Activated CD4-positive, alpha-beta T cell treated with anti-CD3 and anti-CD28 coated beads, Interleukin-2, amount 50 U/mL, for 48 hours (primary cell): ENCODE measurements at regions not wholly inside any gene's neighbourhood (a gene's known extent, or its start where the extent isn't known, plus 50 kb on each side); places are given as distances from the start of the nearest gene placed in this dataset.
"Not testable (repeated sequence)": the region's sequence is repeated elsewhere in the genome, so short reads cannot be mapped to it uniquely, and the experiment has no call there.

Source experiments
- DNase-seq, 2 experiments: peaks; one replicate each; pipeline ENCODE4 v3.0.0-alpha.2; 2020

DNA sequence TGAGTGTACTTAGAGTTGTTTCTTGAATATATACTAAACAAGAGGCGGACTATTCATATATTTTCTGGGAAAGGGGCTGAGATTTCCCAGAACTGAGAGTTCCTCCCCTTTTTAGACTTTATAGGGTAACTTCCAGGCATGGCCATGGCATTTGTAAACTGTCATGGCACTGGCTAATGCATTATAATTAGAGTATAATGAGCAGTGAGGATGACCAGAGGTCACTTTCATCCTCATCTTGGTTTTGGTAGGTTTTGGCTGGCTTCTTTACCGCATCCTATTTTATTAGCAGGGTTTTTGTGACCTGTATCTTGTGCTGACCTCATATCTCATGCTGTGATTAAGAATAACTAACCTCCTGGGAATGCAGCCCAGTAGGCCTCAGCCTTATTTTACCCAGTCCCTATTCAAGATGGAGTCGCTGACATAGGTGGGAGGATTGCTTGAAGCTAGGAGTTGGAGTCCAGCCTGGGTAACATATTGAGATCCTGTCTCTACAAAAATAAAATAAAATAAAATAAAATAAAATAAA, 91.4 kb downstream of the MOBP start:
- no peak for DNase-seq

DNA sequence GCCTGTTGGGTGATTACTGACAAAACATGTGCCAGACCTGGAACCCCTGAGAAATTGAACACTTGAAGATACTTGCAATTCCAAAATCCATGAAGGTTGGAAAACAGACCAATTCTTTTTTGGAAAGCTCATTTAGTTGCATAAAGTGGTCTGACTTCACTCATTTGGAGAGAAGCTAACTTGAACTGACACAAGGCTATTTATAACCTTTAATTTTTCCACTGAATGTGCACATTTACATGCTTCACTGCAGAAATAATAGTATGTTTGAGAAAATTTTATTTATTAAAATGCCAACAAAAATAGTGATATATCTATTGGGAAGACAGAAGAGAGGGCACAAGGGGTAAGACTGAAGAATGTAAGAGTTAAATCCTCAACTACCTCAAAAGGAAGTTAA, 92.1 kb downstream of the MOBP start:
- no peak for DNase-seq

GRCh38 chr3:39568508-39568907, 101.0 kb downstream of the MOBP start:
- no peak for DNase-seq

DNA sequence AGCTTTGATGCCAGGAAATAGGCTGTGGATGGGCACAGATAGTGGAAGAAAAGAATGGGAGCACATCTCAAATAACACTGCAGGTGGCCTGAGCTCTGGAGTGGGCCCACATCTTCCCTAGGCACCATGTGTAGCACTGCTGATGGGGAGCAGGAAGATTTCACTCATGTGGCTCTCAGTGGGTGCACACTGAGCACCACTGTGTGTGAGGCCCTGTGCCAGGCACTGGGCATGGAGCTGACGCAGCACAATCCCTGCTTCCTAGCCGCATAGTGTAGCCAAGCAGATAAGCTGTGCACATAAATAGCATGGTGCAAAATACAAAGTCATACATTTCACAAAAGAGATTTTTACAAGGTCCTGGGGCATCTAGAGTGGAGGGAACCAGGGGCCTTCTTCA, 101.6 kb downstream of the MOBP start:
- DNase-seq, result no peak

GRCh38 chr3:39573392-39573791, 105.9 kb downstream of the MOBP start:
- no peak for DNase-seq

GRCh38 chr3:39577541-39577940, 110.1 kb downstream of the MOBP start:
- no peak for DNase-seq

GRCh38 chr3:39586215-39586614, 118.7 kb downstream of the MOBP start:
- not testable (repeated sequence) for DNase-seq

DNA sequence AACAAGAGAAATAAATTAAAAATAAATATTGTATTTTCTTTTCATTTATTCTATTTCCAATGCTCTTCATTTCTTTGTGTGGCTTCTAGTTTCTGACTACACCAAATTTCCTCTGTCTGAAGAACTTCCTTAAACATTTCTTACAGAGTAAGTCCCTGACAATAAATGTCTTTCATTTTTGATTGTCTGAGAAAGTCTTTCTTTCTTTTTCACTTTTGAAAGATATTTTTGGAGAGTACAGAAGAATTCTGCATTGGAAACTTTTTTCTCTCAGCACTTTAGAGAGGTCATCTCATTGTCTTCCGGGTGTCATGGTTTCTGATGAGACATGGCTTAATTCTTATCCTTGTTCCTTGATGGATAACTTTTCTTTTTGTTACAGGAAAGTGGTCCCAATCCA, 119.6 kb downstream of the MOBP start:
- DNase-seq, result no peak

DNA sequence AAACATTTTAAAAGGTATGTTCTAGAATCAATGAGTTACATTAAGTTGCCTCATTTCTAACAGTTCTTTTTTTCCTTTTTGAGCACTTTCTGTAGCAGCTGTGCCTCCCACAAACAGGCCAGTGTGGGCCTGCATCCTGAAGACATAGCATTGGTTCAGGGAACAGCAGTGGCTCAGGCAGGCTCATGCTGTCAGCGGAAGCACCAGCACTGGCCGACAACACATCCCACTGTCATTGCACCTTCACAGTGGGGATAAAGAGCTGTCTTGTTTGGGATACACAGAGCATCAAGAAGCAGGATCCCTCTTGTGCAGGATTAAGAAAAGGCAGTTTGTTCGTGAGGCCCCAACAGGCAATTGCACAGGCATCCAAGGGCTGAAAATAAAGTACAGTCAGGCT, 123.3 kb downstream of the MOBP start:
- no peak for DNase-seq

GRCh38 chr3:39592311-39593050, 125.0 kb downstream of the MOBP start:
- DNase-seq, result no peak

- no peak for DNase-seq
Measured at GRCh38 chr3:39593341-39593740, 125.9 kb downstream of the MOBP start.

DNA sequence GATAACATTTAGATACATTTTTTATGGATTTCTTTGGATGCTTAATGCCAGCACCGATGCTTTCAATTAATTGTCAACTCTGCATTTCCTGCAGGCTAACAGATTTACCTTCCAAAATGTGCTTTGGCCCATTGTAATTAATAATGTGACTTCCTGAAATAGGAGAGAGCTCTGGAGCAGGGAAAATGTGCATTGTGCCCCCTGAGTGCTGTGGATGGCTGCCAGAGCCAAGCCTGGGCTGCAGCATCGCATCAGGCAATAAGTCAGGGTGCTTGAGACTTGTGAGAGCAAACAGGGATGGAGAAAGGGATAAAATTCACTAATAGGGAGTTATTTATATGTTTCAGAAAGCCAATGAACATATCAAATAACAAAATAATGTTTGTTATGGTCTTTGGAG, 133.8 kb downstream of the MOBP start:
- DNase-seq, result no peak

DNA sequence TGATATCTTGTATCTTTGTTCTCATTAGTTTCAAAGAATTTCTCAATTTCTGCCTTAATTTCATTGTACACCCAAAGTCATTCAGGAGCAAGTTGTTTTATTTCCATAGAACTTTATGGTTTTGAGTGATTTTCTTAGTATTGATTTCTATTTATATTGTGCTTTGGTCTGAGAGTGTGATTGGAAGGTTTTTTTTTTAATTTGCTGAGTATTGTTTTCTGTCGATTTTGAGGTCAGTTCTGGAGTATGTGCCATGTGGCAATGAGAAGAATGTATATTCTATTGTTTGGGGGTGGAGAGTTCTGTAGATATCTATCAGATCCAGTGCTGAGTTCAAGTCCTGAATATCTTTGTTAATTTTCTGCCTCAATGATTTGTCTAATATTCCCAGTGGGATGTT, 138.4 kb downstream of the MOBP start:
- no peak for DNase-seq

- no peak for DNase-seq
Measured at GRCh38 chr3:39626198-39626597, 158.7 kb downstream of the MOBP start.

- DNase-seq, result no peak
Measured at GRCh38 chr3:39631136-39631535, 163.7 kb downstream of the MOBP start.

DNA sequence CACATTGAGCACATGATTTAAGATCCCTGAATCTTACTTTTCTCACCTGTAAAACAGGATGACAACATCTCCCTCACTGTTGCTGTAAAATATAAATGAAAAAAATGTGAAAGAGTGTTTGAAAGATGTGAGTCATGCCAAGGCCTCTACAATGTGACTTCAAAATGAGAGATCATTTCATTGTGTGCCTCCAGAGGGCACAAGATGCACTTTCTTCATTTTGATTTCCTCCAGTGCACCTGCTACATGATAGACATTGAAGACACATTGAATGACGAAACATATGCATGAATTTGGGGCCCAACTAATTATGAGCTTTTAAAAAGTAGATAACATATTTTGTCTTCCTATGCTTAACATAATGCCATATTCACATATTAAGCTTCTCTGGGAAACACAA, 170.3 kb downstream of the MOBP start:
- DNase-seq, result no peak

DNA sequence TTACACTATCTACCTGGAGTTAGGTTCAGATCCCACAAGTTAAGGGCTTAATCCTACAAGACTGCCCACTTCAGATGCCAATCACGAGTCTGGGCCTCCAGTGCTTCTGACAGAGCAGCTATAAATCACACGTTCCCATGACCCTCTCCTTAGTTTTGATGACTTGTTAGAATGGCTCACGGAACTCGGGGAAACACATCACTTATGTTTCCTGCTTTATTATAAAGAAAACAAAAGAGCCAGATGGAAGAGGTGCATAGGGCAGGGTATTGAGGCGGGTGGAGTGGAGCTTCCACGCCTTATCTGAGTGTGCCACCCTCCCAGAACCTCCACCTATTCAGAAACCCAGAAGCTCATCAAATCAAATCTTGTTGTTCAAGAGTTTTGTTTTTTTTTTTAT, 170.8 kb downstream of the MOBP start:
- no peak for DNase-seq

DNA sequence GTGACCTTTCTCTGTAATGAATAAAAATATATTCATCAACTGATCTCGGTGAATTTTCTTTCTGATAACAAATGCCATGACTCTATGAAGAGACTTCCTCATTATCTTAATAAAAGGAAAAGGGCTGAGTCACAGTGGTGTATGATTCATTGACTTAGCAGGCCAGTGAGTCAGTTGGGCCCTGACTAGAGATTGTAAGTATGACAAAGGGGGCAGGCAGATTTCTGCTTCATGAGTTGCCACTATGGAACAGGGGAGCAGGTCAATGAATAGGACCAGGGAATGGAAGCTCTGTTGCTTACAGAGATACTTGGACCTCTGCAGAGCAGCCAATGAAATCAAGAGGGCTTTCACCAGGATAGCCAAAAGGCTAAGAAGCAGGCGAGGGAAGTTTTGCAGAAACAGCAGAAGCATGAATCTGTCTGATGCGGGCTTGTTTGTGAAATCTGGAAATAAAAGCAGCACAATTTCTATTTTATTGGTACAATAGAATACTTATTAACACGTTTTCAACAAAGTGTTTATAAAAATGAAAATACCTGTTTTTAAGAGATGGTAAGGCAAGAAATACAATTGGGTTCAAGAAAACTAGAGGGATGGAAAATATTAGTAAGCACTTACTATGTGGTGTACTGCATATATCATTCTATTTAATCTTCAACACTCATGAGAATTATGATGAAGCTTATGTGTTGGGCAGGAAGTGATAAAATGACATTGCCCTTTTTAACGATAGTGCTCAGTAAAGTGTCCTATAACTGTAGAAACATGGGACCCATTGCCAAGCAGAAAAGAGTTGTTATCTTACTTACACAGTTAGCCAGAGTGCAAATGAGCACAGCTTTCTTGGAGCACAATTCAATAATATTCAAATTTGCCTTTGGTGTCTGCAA, 169.8 kb upstream of the MYRIP start:
- DNase-seq, result peak in 1 of 2 experiments; percentile 12

- DNase-seq, result no peak
Measured at GRCh38 chr3:39641274-39641673, 168.1 kb upstream of the MYRIP start.

DNA sequence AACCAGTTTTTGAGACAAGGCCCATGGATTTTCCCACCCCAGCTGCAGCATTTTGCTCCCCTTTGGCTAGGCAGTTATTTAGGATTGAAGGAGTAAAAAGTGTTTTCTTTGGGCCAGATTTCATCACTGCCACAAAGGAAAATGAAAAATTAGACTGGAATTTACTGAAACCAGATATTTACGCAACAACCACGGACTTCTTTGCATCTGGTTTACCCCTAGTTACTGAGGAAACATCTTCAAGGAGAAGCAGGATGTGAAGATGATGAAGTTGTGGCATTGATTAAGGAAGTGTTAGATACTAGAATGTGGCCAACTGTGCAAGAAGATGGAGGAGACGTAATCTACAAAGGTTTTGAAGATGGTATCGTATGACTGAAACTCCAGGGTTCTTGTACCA, 165.2 kb upstream of the MYRIP start:
- no peak for DNase-seq

- not testable (repeated sequence) for DNase-seq
Measured at GRCh38 chr3:39651256-39651655, 158.2 kb upstream of the MYRIP start.

DNA sequence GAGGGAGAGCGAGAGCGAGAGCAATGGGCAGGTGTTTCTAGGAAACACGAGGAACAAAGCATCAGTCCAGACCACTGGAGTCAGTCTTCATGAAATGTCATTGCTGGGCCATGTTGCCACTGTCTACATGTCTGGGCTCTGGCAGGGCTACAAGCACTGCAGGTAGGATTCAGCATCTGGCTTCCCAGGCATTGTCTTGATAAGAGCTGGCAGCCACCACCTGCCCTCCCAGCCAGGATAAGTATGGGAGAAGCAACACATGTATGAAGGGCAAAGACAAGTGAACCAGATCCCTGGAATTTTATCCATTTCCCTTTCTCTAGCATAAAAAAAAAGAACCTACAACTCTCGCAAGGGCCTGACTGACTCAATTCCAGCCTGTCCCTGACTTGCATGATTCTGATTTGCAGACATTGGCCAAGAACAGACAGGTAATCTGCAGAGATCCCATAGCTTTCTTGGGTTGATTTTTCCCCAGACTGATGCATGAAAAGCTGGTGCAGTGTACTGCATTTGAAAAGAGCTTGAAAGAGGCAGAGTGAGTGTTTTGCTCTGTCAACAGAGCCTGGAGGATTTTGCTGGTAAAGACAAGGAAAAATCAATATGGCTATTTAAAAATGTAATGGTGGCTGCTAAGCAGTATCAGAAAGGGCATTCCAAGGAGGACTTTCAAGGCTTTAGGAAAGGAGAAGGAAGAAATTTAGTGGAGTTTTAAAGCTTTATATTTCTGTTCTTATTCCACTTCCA, 157.2 kb upstream of the MYRIP start:
- no peak for DNase-seq

DNA sequence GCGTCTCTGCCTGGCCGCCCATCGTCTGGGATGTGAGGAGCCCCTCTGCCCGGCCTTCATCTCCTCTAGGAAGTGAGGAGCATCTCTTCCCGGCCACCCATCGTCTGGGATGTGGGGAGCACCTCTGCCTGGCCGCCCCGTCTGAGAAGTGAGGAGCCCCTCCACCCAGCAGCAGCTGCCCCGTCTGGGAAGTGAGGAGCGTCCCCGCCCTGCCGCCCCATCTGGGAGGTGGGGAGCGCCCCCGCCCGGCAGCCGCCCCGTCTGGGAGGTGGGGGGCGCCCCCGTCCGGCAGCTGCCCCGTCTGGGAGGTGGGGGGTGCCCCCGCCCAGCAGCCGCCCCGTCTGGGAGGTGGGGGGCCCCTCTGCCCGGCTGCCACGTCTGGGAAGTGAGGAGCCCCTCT, 153.7 kb upstream of the MYRIP start:
- DNase-seq, result not testable (repeated sequence)
